Naive thymus-derived CD8-positive, alpha-beta T cell (primary cell): ENCODE measurements at regions not wholly inside any gene's neighbourhood (a gene's known extent, or its start where the extent isn't known, plus 50 kb on each side); places are given as distances from the start of the nearest gene placed in this dataset.

Experiments used
- ATAC-seq, 2 donors: fragments of 150-1000 bp; cut with Tn5 transposase in 1 of 2; sonication (Bioruptor Pico), chemical (Tn5 transposase) in 1 of 2; 1 replicate in 1 of 2; 2 replicates in 1 of 2; pipeline ENCODE4 v1.10.0; 2021; ENCODE audit warnings: mild to moderate bottlenecking in 2 of 2, moderate library complexity in 2 of 2
- POLR2A ChIA-PET: fragments of 350-600 bp; sonication (Branson Sonifier 250); formaldehyde crosslinking; loops from one replicate; lab custom pipeline; 2021; ENCODE audit warnings: antibody characterized with exemption; lab: Charles Lee
- DNase-seq, 10 donors: peaks; one replicate each; pipeline versions ENCODE4 v3.0.0 to v3.0.0-alpha.2; 2020 to 2022
- H3K27ac Mint-ChIP-seq, 10 donors: one replicate each; pipeline ENCODE4 v1.8.0; 2020 to 2022; ENCODE audit warnings: mild to moderate bottlenecking in 10 of 10, mixed read lengths in 10 of 10, moderate library complexity in 4 of 10, inconsistent platforms in 1 of 10
- H3K27me3 Mint-ChIP-seq, 5 donors: one replicate each; pipeline ENCODE4 v1.8.0; 2021 to 2022; ENCODE audit warnings: mixed read lengths in 5 of 5
- H3K36me3 Mint-ChIP-seq, 3 donors: one replicate each; pipeline ENCODE4 v1.8.0; 2020 to 2022; ENCODE audit warnings: mixed read lengths in 3 of 3, mild to moderate bottlenecking in 2 of 3, inconsistent platforms in 1 of 3
- H3K4me1 Mint-ChIP-seq, 4 donors: one replicate each; pipeline ENCODE4 v1.8.0; 2021 to 2022; ENCODE audit warnings: mixed read lengths in 4 of 4
- H3K4me3 Mint-ChIP-seq, 10 donors: one replicate each; pipeline ENCODE4 v1.8.0; 2020 to 2022; ENCODE audit warnings: mild to moderate bottlenecking in 10 of 10, mixed read lengths in 10 of 10, moderate library complexity in 6 of 10, inconsistent platforms in 1 of 10
- H3K9me3 Mint-ChIP-seq, 9 donors: one replicate each; pipeline ENCODE4 v1.8.0; 2020 to 2022; ENCODE audit warnings: mixed read lengths in 9 of 9, mild to moderate bottlenecking in 3 of 9, inconsistent platforms in 1 of 9, moderate library complexity in 1 of 9

GRCh38 chr20:40449144-40449690 lies 239.8 kb downstream of the MAFB start:
- peaks cover 2 to 34% (median 7%) of the 10 kb centered on the region in 5 donors for H3K27me3 Mint-ChIP-seq
- ATAC-seq: no peak
- H3K4me1 Mint-ChIP-seq: no peaks in the 10 kb centered on the region
- H3K27ac Mint-ChIP-seq: no peak overlapping the region
- H3K9me3 Mint-ChIP-seq: no peaks in the 10 kb centered on the region
- no peak for DNase-seq
- no peaks in the 10 kb centered on the region for H3K36me3 Mint-ChIP-seq
- POLR2A ChIA-PET: no interaction called here
- H3K4me3 Mint-ChIP-seq: no peak overlapping the region

- H3K27ac Mint-ChIP-seq: no peak overlapping the region
- no peaks in the 10 kb centered on the region for H3K36me3 Mint-ChIP-seq
- DNase-seq: no peak
- H3K27me3 Mint-ChIP-seq: peaks cover 6 to 41% (median 12%) of the 10 kb centered on the region in 5 donors
- no peak for ATAC-seq
- POLR2A ChIA-PET: no interaction called here
- H3K4me3 Mint-ChIP-seq: no peak overlapping the region
- no peaks in the 10 kb centered on the region for H3K9me3 Mint-ChIP-seq
- H3K4me1 Mint-ChIP-seq: no peaks in the 10 kb centered on the region
These were observed 242.1 kb downstream of the MAFB start for GRCh38 chr20:40446888-40447287.

GRCh38 chr20:40444516-40444915 lies 244.5 kb downstream of the MAFB start:
- POLR2A ChIA-PET: no interaction called here
- no peaks in the 10 kb centered on the region for H3K9me3 Mint-ChIP-seq
- no peaks in the 10 kb centered on the region for H3K36me3 Mint-ChIP-seq
- no peak overlapping the region for H3K27ac Mint-ChIP-seq
- ATAC-seq (no peak), DNase-seq (no peak)
- H3K27me3 Mint-ChIP-seq: peaks cover 4 to 39% (median 12%) of the 10 kb centered on the region in 5 donors
- no peak overlapping the region for H3K4me3 Mint-ChIP-seq
- H3K4me1 Mint-ChIP-seq: no peaks in the 10 kb centered on the region

DNA sequence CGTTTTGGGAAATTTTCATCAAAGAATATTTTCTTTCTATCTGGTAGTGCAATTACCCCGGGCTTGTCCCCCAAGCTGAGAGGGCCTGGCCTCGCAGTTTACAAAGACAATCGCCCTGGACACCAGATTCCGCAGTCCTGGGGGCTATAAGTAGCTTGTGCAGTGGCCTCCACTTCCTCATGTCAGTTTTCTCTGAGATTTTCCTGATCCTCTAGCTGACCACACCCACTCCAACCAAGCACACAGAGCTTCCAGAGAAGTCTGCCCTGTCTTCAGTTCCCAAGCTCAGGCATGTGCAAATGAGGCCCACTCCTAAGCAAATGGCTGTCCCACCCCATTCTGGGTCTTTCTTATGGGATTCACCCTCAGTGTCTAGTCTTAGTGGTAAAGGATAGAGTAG lies 245.3 kb downstream of the MAFB start:
- H3K9me3 Mint-ChIP-seq: no peaks in the 10 kb centered on the region
- ATAC-seq (no peak), DNase-seq (no peak)
- no peaks in the 10 kb centered on the region for H3K4me1 Mint-ChIP-seq
- H3K4me3 Mint-ChIP-seq: no peak overlapping the region
- H3K27ac Mint-ChIP-seq: no peak overlapping the region
- POLR2A ChIA-PET: no interaction called here
- peaks cover 4 to 32% (median 13%) of the 10 kb centered on the region in 5 donors for H3K27me3 Mint-ChIP-seq
- H3K36me3 Mint-ChIP-seq: no peaks in the 10 kb centered on the region

DNA sequence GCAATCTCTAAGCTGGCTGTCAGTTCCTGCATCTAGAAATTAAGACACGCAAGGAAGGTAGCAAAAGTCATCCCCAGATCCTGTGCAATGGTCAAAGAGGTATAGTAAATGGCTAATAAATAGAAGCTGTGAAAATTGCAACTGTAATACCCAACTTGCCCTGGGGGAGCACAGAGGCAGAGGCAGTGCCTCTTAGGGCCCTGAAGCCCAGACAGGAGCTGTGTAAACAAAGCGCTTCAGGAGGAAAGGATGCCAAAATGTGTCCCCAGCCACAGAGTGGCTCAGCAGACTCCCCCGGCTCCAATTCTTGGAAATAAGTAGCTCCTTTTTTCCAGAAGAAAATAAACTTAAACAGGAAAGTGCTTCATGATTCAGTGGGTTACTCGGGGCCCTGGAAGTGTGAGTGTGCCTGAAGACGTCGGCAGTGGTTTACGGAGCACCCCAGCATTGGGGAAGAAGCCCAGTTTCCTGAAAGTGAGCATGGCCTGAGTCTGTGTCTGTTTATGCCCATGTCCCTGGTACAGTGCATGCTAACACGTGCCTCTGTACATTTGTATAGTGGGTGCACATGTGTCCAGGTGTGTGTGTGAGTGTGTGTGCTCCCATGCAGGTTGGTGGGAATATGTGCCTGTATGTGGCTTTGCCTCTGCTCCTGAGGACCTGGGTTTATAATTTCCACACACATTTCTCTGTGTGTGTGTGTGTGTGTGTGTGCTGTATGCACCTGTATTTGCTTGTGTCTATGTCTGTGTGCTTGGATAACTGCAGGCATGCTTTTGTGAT lies 246.7 kb downstream of the MAFB start:
- no peak for ATAC-seq
- no peak overlapping the region for H3K4me3 Mint-ChIP-seq
- H3K36me3 Mint-ChIP-seq: no peaks in the 10 kb centered on the region
- peaks cover 3 to 24% (median 13%) of the 10 kb centered on the region in 5 donors for H3K27me3 Mint-ChIP-seq
- no peak overlapping the region for H3K27ac Mint-ChIP-seq
- POLR2A ChIA-PET: no interaction called here
- DNase-seq: no peak
- no peaks in the 10 kb centered on the region for H3K4me1 Mint-ChIP-seq
- no peaks in the 10 kb centered on the region for H3K9me3 Mint-ChIP-seq

DNA sequence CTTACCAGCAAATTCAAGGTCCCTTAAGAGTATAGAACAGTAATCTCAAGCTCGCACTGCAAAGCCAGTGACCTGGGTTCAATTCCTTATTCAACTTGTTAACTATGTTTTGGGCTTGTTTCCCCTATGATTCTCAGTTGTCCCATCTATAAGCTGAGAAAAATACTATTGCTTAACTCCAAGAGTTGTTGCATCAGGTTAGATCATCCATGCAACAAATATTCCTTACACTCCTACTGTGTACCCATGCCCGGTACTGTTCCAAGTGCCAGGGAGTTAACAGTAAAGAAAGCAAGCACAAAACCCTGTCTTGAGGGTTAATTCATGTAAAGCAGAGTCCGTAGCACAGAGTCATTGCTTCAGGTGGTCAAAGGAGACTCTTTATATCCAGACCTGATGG lies 247.3 kb downstream of the MAFB start:
- Mint-ChIP-seq H3K4me3 (no peak overlapping the region), H3K36me3 (no peaks in the 10 kb centered on the region), H3K27me3 (peaks cover 2 to 23% (median 13%) of the 10 kb centered on the region in 5 donors), H3K27ac (no peak overlapping the region), H3K4me1 (no peaks in the 10 kb centered on the region), H3K9me3 (no peaks in the 10 kb centered on the region)
- DNase-seq (no peak), ATAC-seq (no peak)
- POLR2A ChIA-PET: no interaction called here

GRCh38 chr20:40438161-40438830 lies 250.7 kb downstream of the MAFB start:
- Mint-ChIP-seq H3K4me3 (no peak overlapping the region), H3K36me3 (no peaks in the 10 kb centered on the region), H3K27ac (no peak overlapping the region), H3K9me3 (no peaks in the 10 kb centered on the region), H3K27me3 (peaks cover 0 to 11% (median 3%) of the 10 kb centered on the region in 5 donors), H3K4me1 (no peaks in the 10 kb centered on the region)
- POLR2A ChIA-PET: no interaction called here
- DNase-seq (no peak), ATAC-seq (no peak)

DNA sequence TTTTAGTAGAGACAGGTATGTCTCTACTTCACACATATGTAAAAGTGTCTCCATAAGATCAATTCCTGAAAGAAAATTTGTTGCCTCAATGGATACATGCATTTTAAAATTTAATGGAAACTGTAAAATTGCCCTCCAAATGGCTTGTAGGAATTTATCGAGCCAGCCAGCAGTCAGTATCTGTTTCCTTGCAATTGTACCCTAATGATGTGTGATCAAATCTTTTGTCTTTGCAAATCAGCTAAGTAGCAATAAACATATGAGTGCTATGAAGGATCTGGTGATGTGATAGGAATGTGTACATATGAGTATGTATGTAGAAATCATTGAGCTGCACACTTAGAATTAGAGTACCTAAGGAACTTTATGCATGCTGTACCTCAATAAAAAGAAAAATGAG lies 253.0 kb downstream of the MAFB start:
- POLR2A ChIA-PET: no interaction called here
- Mint-ChIP-seq H3K27ac (no peak overlapping the region), H3K36me3 (no peaks in the 10 kb centered on the region), H3K4me3 (no peak overlapping the region), H3K27me3 (peaks cover 0 to 22% (median 6%) of the 10 kb centered on the region in 5 donors), H3K9me3 (no peaks in the 10 kb centered on the region), H3K4me1 (no peaks in the 10 kb centered on the region)
- ATAC-seq (no peak), DNase-seq (no peak)

GRCh38 chr20:40435146-40435895 lies 253.7 kb downstream of the MAFB start:
- no peaks in the 10 kb centered on the region for H3K4me1 Mint-ChIP-seq
- no peak for DNase-seq
- peaks cover 0 to 29% (median 11%) of the 10 kb centered on the region in 5 donors for H3K27me3 Mint-ChIP-seq
- H3K27ac Mint-ChIP-seq: no peak overlapping the region
- H3K9me3 Mint-ChIP-seq: no peaks in the 10 kb centered on the region
- no peaks in the 10 kb centered on the region for H3K36me3 Mint-ChIP-seq
- POLR2A ChIA-PET: no interaction called here
- no peak overlapping the region for H3K4me3 Mint-ChIP-seq
- ATAC-seq: no peak

- H3K9me3 Mint-ChIP-seq: no peaks in the 10 kb centered on the region
- no peak overlapping the region for H3K4me3 Mint-ChIP-seq
- peaks cover 0 to 30% (median 11%) of the 10 kb centered on the region in 5 donors for H3K27me3 Mint-ChIP-seq
- POLR2A ChIA-PET: no interaction called here
- no peaks in the 10 kb centered on the region for H3K36me3 Mint-ChIP-seq
- no peak overlapping the region for H3K27ac Mint-ChIP-seq
- no peak for DNase-seq
- no peaks in the 10 kb centered on the region for H3K4me1 Mint-ChIP-seq
- no peak for ATAC-seq
These were observed 254.9 kb downstream of the MAFB start for GRCh38 chr20:40434122-40434521.

DNA sequence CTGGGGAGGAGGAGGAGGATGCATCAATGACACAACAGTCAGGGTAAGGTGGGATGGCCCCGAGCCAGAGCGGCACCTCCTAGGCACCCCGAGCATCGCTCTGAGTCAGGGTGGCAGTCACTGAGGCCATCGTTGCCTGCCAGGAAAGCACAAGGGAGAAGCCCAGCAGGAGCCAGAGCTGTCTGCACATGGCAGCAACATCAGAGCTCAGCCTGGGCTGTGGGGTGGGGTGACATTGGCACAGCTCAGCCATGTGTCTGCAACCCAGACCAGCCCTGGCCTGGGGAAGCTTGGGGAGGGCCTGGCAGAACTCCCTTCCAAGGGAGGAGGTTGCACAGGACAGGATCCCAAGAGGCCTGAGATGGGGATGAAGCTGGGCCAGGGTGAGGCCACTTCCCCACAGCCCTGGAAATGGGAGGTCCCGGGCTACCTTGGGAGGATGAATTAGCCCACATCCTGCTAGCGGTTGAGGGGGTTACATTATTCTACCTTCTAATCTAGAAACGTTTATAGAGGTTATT lies 255.6 kb downstream of the MAFB start:
- H3K27me3 Mint-ChIP-seq: peaks cover 2 to 37% (median 14%) of the 10 kb centered on the region in 5 donors
- POLR2A ChIA-PET: no interaction called here
- H3K36me3 Mint-ChIP-seq: no peaks in the 10 kb centered on the region
- DNase-seq (no peak), ATAC-seq (no peak)
- no peak overlapping the region for H3K4me3 Mint-ChIP-seq
- peaks cover 0 to 3% (median 0%) of the 10 kb centered on the region in 9 donors for H3K9me3 Mint-ChIP-seq
- H3K27ac Mint-ChIP-seq: no peak overlapping the region
- H3K4me1 Mint-ChIP-seq: no peaks in the 10 kb centered on the region

- no peak for ATAC-seq
- Mint-ChIP-seq H3K27ac (no peak overlapping the region), H3K36me3 (no peaks in the 10 kb centered on the region)
These were observed 257.4 kb downstream of the MAFB start for GRCh38 chr20:40431611-40432010.

More at GRCh38 chr20:40431611-40432010, 257.4 kb downstream of the MAFB start:
- DNase-seq: no peak
- H3K9me3 Mint-ChIP-seq: peaks cover 0 to 5% (median 0%) of the 10 kb centered on the region in 9 donors
- peaks cover 5 to 40% (median 15%) of the 10 kb centered on the region in 5 donors for H3K27me3 Mint-ChIP-seq
- H3K4me1 Mint-ChIP-seq: no peaks in the 10 kb centered on the region
- H3K4me3 Mint-ChIP-seq: no peak overlapping the region
- POLR2A ChIA-PET: no interaction called here
